ENCODE measurements at regions not wholly inside any gene's neighbourhood (a gene's known extent, or its start where the extent isn't known, plus 50 kb on each side); places are given as distances from the start of the nearest gene placed in this dataset.

DNA sequence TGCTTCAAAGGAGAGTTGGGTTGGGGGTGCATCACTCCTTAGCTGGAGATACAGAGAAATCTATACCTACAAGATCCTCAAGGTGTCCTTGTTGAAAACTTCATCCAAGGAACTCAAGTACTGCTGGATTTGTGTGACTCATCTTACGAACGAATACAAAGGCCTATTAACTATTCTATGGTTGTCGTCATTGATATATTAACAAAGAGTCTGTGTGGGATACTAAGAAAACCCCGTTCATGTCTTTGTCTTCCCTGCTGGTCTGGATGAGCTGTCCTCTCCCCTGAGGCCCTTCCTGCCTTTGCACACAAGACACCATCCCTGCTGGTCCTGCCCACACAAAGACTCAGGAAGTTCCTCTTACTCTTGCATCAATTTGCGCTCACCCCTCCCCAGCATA lies 54.9 kb upstream of the IRF2 start:
- TF ChIP-seq, protein P1, sequence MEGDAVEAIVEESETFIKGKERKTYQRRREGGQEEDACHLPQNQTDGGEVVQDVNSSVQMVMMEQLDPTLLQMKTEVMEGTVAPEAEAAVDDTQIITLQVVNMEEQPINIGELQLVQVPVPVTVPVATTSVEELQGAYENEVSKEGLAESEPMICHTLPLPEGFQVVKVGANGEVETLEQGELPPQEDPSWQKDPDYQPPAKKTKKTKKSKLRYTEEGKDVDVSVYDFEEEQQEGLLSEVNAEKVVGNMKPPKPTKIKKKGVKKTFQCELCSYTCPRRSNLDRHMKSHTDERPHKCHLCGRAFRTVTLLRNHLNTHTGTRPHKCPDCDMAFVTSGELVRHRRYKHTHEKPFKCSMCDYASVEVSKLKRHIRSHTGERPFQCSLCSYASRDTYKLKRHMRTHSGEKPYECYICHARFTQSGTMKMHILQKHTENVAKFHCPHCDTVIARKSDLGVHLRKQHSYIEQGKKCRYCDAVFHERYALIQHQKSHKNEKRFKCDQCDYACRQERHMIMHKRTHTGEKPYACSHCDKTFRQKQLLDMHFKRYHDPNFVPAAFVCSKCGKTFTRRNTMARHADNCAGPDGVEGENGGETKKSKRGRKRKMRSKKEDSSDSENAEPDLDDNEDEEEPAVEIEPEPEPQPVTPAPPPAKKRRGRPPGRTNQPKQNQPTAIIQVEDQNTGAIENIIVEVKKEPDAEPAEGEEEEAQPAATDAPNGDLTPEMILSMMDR (IDR thresholded peaks at IDR 0.05): no peak

GRCh38 chr4:184528713-184529112 lies 54.4 kb upstream of the IRF2 start:
- H3K4me1 Mint-ChIP-seq (ENCODE audit: unreplicated experiment): peaks cover 11% of the 10 kb centered on the region
- H3K36me3 Mint-ChIP-seq (ENCODE audit: unreplicated experiment): peaks cover 10% of the 10 kb centered on the region
- peaks cover 29% of the 10 kb centered on the region for H3K9me3 Mint-ChIP-seq (ENCODE audit: unreplicated experiment)
- H3K27me3 Mint-ChIP-seq (ENCODE audit: unreplicated experiment): no peaks in the 10 kb centered on the region
- H3K27ac Mint-ChIP-seq (ENCODE audit: unreplicated experiment): no peak overlapping the region
- no peak overlapping the region for H3K4me3 Mint-ChIP-seq (ENCODE audit: unreplicated experiment)
- TF ChIP-seq, protein P1 (IDR thresholded peaks at IDR 0.05): no peak
- no peak for DNase-seq (ENCODE audit: extremely low spot score, unreplicated experiment)

More for the DNA sequence above, 54.9 kb upstream of the IRF2 start:
- H3K27me3 Mint-ChIP-seq (ENCODE audit: unreplicated experiment): no peaks in the 10 kb centered on the region
- H3K4me1 Mint-ChIP-seq (ENCODE audit: unreplicated experiment): peaks cover 15% of the 10 kb centered on the region
- peaks cover 25% of the 10 kb centered on the region for H3K9me3 Mint-ChIP-seq (ENCODE audit: unreplicated experiment)
- no peak overlapping the region for H3K4me3 Mint-ChIP-seq (ENCODE audit: unreplicated experiment)
- peaks cover 10% of the 10 kb centered on the region for H3K36me3 Mint-ChIP-seq (ENCODE audit: unreplicated experiment)
- DNase-seq (ENCODE audit: extremely low spot score, unreplicated experiment): no peak
- H3K27ac Mint-ChIP-seq (ENCODE audit: unreplicated experiment): no peak overlapping the region

DNA sequence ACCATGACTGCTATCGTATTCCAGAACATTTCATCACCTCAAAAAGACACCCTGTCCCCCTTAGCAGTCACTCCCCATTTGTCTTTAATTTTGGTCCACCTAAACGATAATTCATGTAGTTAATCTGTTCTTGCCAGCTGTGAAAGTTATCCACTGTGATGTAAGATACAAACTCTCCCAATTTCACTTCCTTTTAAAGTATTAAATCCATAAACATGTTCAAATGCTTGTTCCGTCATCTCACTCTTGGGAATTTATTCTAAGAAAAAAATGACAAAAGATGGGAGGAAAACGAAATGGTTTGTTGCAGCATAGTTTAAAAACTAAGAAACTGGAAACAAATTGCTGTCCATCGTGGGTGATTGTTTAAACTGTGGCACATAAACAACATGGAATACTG lies 53.7 kb upstream of the IRF2 start:
- Mint-ChIP-seq H3K27ac (ENCODE audit: unreplicated experiment) (no peak overlapping the region), H3K9me3 (ENCODE audit: unreplicated experiment) (peaks cover 35% of the 10 kb centered on the region), H3K4me1 (ENCODE audit: unreplicated experiment) (peaks cover 6% of the 10 kb centered on the region), H3K36me3 (ENCODE audit: unreplicated experiment) (peaks cover 10% of the 10 kb centered on the region), H3K4me3 (ENCODE audit: unreplicated experiment) (no peak overlapping the region), H3K27me3 (ENCODE audit: unreplicated experiment) (peaks cover 3% of the 10 kb centered on the region)
- DNase-seq (ENCODE audit: extremely low spot score, unreplicated experiment): no peak
- TF ChIP-seq, protein P1 (IDR thresholded peaks at IDR 0.05): no peak

- no peak for DNase-seq (ENCODE audit: extremely low spot score, unreplicated experiment)
- Mint-ChIP-seq H3K4me1 (ENCODE audit: unreplicated experiment) (peaks cover 6% of the 10 kb centered on the region), H3K36me3 (ENCODE audit: unreplicated experiment) (peaks cover 11% of the 10 kb centered on the region), H3K27me3 (ENCODE audit: unreplicated experiment) (peaks cover 7% of the 10 kb centered on the region), H3K27ac (ENCODE audit: unreplicated experiment) (no peak overlapping the region), H3K9me3 (ENCODE audit: unreplicated experiment) (peaks cover 40% of the 10 kb centered on the region), H3K4me3 (ENCODE audit: unreplicated experiment) (no peak overlapping the region)
- TF ChIP-seq, protein P1 (IDR thresholded peaks at IDR 0.05): no peak
Measured at GRCh38 chr4:184526228-184526627, 51.9 kb upstream of the IRF2 start.
